HG02970 (cell line): ENCODE measurements at regions not wholly inside any gene's neighbourhood (a gene's known extent, or its start where the extent isn't known, plus 50 kb on each side); places are given as distances from the start of the nearest gene placed in this dataset.

Experiments
- ATAC-seq: cut with Tn5 transposase; IDR thresholded peaks from one replicate; pipeline ENCODE4 v1.9.1; 2021; ENCODE audit warnings: mild to moderate bottlenecking, moderate library complexity, moderate number of reproducible peaks; ENCODE audit not compliant: unreplicated experiment, low FRiP score

DNA sequence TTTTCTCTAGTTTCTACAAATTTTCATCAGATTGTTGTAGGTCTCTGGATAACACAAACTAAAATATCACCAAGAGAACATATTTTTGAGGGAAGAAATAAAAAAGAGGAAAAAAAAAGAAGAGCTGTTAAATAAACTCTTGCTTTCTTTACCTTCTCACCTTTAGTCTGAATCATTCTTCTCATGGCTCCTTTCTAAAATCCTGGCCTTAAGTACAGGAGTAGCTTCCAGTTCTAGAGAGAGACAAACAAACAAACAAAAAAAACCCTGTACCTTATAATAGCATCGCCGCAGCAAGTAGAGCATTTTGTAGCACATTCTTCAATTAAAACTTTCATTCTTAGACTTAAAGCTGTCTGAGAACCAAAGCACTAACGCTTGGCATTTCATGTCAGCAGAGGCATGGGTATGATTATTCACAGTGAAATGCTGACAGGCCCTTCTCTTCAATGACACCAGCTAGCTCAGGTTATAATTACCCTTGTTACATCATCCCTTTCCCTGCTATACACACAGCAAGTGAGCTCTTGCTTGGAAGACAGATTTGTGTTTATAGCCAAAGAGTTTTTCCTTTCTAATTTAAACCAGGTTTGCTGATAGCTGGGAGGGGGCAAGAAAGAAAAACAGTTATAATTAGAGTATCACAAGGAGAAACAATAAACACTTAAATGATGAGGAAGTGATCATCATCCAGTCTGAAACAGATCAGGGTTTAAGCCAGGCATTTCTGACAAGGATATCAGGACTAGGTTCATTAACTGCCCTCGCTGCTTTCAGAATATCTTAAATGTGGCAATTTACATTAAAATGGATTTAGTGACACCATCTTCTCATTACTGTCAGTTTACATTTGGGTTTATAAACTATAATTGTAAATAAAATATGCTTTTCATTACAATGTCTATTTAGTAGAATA is 510.9 kb upstream of the ZNF608 start:
- no peak for ATAC-seq

DNA sequence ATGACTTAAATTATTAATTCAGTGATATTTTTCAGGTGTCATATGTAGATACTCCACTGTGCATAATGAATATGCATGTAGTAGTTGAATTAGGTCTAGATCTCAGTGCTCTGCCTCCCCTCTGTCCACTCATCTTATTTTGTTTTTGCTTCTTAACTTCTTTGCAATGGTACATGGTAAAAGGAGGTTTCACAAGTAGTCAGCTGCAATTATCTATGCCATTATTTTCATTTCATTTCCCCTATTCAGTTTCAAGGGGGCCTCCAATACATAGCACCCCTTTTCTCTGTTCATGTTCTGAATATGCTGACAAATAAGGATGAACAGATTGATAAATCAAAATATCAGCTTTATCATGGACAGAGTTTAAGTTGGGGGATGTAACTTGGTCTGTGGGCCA is 511.6 kb upstream of the ZNF608 start:
- no peak for ATAC-seq

DNA sequence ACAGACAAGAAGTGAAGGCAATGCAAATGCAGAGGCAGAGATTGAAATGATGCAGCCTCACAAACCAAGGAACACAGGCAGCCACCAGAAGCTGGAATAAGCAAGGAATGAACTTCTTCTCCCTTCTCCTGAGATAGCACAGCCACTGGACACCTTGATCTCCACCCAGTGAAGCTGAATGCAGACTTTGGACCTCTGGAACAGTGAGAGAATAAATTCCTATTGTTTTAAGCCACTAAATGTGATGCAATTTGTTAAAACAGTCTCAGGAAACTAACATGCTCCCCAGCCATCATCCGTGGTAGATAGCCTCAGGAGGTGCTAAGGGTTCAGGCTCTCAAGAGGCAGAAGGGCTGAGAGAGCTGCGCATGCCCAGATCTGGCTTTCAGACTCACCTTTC is 512.2 kb upstream of the ZNF608 start:
- ATAC-seq = no peak

DNA sequence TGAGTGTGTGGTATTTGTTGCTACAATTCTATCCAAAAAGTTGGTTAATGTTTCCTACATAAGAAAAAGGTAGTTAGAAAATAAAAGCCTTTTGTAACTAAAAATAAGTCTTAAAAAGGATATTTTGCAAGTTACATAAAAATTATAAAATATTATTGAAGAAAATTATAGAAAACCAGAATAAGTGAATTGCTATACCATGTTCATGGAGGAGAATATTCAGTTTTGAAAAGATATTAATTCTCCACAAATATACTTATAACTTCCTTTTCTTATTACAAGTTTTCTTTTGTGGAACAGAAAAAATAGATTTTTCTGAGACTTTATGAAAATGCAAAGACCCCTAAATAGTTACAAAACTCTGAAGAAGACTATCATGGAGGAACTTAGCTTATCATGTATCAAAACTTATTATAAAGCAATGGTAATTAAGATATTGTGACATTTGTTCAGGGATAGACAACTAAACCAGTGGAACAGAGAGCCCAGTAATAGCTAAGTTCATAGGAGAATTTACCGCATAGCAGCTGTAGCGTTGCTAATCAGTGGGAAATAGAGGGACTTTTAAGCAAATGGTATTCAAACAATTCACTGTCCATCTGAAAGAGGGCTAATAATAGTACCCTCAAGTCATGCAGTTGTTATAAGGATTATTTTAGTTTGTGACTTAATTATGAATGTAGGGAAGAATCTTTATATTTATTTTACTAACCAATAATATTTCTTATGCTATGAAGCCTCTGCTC is 515.2 kb upstream of the ZNF608 start:
- no peak for ATAC-seq

DNA sequence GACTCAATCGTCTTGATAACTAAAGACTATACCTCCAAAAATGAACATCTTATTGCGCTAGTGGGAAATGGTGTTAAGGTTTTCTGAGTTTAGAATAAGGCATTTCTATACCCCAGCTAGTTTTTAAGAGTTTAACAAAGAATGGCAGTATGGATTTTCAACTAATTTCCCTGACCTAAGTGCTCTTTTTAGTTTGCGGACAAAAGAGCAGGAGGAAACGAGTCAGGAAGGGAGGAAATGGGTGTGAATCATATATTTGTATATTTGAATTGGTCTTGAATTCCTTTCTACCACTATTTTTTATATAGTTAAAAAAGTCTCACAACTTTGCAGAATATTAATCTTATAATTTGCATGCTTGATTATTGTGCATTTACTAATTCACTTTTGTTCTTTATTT is 516.3 kb upstream of the ZNF608 start:
- ATAC-seq = no peak

DNA sequence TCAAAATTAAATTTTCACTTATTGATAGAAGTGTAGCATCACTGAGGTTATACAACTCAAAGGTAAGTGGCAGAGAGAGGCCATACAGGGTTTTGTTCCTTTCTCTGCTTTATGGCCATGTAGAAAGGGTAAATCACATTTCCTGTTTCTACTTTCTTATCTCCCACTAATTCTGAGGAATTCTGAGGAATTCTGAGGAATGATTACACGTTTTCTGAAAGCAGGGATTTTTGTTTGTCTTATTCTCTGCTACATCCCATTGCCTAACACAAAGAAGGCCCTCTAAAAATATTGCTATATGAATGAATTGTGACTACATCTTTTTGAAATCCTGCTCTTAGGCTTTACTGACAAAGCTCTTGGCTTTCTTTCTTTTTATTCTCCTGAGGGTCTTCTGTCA is 516.9 kb upstream of the ZNF608 start:
- ATAC-seq = no peak

DNA sequence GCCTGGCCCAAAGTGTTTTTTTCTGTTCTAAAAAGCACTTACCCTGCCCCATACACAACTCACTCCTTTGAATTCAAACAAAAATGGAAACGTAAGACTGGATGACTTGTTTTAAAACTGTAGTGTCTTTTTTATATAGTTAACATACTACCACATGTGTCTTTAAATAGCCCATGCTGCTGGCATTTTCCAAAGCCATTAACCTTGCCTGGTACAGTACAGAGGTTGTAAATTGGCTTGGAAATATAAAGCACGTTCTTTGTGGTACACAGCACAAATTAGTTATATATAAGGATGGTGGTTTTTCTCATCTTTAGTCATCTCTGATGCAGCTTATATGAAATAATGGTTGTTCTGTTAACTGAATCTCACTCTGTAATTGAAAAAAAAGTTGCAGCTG is 519.7 kb upstream of the ZNF608 start:
- no peak for ATAC-seq

DNA sequence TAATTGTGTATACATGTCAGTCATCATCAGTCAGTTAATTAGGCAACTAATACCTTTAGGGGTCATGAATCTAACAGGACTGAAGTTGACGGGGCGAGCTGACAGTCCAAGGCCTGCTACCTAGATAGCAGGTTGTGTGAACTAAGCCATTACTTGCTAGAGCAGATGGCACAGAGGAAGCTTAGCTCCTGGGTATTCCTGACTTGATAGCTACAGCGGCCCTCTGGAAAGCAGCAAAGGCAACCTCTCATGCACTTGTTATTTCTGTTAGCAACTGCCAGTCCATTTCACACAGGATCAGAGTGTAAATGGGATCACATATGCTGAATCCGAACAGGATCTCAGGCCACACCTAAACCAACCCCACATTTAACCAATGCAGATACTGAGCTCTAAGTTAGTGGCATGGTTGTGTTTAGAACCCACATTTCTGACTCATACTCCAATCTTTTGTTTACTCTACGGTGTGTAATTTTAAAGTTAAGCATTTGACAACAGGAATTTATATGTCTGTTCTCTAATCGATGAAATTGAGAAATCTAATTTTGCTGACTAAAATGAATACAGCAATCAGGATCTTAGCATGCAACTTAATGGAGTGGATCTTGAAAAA is 521.3 kb upstream of the ZNF608 start:
- ATAC-seq = no peak

DNA sequence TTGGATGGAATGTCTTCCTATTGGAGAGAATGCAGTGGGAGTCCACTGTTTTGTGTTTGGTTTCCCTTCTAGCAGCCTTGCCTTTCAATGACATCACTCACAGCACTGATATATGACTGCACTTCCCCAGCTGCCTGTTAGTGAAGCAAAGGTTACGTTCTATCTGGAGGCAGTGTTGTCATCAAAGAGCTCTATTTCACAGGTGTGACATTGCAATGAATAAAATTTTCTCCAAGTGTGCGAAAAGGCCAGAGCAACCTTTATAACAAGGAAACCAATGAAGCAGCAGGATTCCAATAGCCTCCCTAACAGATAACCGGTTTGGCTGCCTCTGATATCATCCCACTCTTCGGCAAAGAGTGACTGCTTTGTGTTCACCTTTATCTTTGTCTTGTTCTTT is 523.5 kb upstream of the ZNF608 start:
- no peak for ATAC-seq

DNA sequence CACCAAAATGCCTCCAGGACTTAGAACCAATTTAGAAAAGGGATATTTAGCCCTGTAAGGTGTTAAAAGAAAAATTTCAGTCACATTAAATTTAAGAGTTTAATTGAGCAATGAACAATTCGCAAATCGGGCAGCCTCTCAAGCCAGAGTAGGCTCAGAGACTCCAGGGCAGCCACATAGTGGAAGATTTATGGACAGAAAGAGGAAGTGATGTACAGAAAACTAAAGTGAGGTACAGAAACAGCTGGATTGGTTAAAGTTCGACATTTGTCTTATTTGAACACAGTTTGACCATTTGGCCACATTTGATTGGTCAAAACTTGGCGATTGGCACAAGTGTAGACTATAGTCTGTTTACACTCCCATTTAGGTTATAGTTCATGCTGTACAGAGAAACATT is 525.9 kb upstream of the ZNF608 start:
- no peak for ATAC-seq

DNA sequence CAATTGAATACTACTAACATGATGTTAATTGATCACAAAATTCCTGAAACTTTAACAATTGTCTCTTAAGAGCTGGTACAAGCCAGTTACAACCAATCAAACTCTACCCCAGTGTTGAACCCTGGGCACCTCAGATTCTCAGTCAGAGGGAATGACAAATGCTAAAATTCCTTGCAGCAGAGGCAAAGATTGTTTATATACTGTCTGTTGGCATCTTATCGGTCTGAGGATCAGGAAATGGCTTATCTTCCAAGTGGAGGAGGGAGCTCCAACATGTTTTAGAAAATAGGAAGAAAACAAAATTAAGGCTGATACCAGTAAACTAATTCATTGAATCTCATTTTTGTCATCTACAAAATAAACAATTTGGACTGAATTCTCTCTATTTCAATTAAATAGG is 527.8 kb upstream of the ZNF608 start:
- ATAC-seq = no peak

DNA sequence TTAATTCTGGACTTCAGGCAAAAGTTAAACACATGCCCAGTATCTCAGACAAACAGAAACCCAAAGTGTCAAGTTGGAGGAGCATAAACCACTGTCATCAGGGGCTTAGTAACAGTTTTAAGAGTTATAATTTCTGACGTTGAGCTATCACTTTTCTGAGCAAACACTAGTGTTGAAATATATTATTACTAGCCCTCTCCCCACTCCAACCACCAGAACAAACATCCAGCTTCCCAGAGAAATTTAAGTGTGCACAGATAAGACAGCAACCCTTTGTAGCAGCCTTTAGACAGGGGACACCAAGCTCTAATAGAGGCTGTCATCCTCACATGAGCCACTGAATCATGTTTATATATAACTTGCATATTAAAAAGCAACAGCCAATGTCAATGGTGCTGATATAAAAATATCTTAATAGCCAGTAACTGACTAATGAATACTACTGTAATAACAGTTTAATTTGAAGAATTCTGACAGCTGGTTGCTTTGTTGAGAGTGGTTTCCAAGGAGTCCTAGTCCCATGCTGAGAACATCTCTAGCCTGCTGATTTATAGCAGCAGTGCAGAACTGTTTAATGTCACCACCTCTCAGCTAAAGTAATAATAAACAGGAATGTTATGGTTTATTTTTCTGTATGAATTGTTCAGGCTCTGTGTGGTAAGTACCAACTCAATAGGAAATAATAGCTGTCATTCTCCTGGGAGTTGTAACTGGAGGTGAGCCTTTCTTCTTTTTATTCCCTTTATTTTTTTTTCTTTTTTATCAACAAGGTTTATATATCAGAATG is 528.7 kb upstream of the ZNF608 start:
- ATAC-seq = no peak

DNA sequence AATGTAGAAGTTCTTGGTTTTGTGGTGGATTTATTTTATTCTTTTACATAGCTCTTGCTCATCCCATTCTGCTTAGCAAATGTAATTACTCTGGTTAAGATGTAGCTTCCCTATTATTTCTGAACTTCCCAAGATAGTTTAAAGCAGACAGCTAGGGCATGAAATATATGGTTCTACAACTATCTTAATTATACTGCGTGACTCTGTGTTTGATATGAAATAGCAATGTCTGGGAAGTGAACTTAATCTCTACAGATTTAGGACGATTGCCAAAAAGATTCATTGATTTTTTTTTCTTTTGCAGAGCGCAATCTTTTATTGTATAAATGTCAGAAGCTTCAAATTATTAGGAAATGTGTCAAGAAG is 529.3 kb upstream of the ZNF608 start:
- no peak for ATAC-seq

DNA sequence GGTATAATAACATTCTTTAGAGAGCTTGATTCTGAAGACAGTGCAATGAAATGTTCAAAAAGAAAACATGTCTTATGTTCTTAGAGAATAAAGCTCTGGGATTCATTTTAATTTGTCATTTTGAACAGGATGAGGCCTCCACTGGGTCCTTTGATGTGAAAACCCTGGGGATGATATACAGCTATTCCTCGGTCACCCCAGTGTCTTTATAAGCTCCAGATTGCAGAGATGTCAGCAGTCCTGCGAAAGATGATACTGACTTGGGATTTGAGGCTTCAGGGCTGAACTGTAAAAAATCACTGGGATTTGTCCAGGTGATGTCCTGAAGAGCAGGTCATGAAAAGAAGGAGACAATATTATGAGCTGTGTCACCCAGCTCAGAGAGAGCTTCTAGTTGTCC is 529.7 kb upstream of the ZNF608 start:
- no peak for ATAC-seq

DNA sequence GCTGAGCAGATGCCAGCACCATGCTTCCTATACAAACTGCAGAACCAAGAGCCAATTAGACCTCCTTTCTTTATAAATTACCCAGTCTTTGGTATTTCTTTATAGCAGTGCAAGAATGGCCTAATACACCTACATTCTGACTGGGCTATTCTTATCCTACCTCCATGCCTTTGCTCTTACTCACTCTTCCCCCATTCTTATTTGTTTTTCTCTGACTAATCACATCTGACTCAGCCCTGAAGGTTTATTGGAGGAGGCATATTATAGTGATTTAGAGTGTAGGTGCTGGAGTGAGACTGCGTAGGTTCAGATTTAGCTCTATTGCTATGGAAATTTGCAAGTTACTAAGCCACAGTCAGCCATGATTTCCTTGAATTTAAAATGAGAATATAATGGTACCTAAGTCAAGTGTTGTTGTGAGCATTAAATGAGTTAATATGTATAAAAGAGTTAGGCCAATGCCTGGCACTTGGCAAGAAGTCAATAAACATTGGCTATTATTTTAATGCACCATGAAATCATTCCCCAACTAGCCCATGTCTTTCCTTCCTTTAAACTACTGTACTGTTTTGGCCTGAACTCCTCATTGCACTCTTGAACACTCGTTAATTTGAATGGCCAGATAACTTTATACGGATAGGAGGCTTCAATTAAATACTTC is 531.2 kb upstream of the ZNF608 start:
- no peak for ATAC-seq

DNA sequence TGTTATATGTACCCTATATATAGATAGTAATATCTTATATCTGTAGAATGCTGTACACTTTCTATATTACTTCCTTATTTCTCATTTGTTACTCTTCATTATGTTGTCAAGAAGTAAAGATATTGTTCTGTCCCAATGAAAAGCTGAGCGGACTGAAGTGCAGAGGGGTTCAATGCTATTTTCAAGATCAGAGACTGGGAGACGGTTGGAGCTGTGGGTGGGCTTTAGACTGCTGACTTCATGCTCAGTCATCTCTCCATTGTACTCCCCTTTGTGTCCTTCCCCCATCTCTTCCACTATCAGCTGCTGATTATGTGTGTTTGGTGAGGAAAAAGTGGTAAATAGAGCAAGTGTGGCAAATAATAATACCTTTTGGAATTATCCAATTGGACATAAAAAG is 532.3 kb upstream of the ZNF608 start:
- no peak for ATAC-seq

DNA sequence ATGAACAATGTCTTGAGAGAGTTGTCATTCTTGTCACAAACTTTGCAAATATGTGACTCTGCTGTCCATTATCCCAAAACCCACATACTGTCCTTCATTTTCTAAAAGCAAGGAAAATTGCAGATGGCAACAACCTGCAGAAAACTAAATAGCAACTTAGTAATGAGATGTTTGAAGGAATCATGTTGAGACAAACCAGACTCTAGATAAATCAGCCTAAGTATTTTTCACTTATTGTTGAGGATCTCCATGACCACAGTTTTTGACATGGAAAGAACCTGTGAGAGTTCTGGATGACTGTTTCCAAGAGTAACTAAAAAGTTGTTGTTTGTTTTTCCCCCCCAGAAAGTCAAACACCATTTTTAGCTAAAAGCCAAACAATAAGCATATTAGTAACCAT is 535.2 kb upstream of the ZNF608 start:
- ATAC-seq = no peak

DNA sequence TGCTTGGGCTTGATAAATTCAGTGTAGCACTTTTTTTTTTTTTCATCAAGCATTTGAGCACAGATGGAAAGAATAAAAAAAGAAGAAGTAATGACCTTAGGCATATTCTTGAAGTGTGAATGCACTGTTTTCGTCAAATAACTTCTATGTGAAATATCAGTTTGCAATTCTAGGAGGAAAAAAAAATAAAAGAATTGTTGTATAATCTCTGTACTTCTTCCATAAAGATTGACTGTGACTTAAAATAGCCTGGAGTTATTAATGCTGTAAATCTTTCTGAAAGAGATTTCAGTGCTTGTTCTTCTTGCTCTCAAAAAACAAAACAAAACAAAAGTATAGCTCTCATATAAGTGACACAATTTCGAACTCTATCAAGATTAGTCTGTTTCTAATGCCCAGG is 536.9 kb upstream of the ZNF608 start:
- no peak for ATAC-seq

DNA sequence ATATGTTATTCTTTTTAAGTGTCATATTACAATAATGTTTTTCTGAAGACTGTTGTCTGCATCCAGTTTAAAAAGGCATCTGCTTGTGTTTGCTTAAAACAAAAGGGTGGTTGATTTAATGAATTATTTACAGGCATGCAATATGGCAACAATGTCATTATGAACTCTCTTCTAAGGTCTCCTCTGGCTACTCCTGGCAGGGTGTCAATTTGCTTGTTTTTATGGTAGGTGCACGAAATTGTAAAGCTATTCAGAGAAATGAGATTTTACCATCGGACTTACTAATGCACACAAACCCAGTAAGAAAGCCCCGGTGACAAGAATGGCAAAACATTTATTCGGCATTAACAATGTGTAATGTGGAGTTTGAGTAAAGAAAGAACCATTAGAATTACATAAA is 539.8 kb upstream of the ZNF608 start:
- ATAC-seq = no peak

DNA sequence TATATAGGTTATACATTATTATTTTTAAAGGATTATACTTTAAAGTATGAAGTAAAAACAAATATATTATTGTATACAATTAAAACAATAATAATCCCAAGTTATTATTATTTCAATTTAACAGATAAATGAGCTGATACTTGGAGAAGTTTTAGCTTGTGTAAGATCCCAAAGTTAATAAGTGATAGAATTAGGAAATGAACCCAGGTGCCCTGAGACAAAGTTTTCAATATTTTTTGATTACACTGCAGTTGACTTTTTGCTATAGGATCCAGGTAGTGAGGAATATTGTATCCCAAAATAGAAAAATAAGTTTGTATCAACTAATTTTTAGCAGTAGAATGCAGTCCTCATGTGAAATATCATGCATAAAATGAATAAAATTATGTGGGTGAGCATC is 543.2 kb upstream of the ZNF608 start:
- no peak for ATAC-seq
